H9 (cell line): ENCODE measurements at regions not wholly inside any gene's neighbourhood (a gene's known extent, or its start where the extent isn't known, plus 50 kb on each side); places are given as distances from the start of the nearest gene placed in this dataset.

Experiments
- DNase-seq: peaks from one replicate; pipeline ENCODE4 v3.0.0-alpha.2; 2017
- H2AFZ ChIP-seq: one replicate; pipeline ENCODE4 v1.6.1; 2013; ENCODE audit warnings: mild to moderate bottlenecking, low read length, control low read depth, moderate library complexity
- H2AK5ac ChIP-seq: 2 replicates; pipeline ENCODE4 v1.6.1; 2013; ENCODE audit warnings: low read length, control low read depth, mixed read lengths; ENCODE audit not compliant: insufficient read length
- H2BK120ac ChIP-seq: one replicate; pipeline ENCODE4 v1.6.1; 2013; ENCODE audit warnings: low read depth, mild to moderate bottlenecking, low read length, control low read depth, inconsistent platforms; ENCODE audit not compliant: poor library complexity, severe bottlenecking
- H2BK12ac ChIP-seq: 2 replicates; pipeline ENCODE4 v1.6.1; 2013; ENCODE audit warnings: low read length, control low read depth, mixed read lengths, low read depth; ENCODE audit not compliant: insufficient read length
- H2BK15ac ChIP-seq: 2 replicates; pipeline ENCODE4 v1.6.1; 2013; ENCODE audit warnings: low read depth, low read length, control low read depth
- H2BK20ac ChIP-seq: one replicate; pipeline ENCODE4 v1.6.1; 2013; ENCODE audit warnings: low read depth, mild to moderate bottlenecking, low read length, control low read depth, inconsistent platforms; ENCODE audit not compliant: poor library complexity, severe bottlenecking
- H2BK5ac ChIP-seq: 2 replicates; pipeline ENCODE4 v1.6.1; 2013; ENCODE audit warnings: low read length, control low read depth, mixed read lengths; ENCODE audit not compliant: insufficient read length
- H3K14ac ChIP-seq: 2 replicates; pipeline ENCODE4 v1.6.1; 2013; ENCODE audit warnings: low read length, control low read depth; ENCODE audit not compliant: insufficient read depth
- H3K18ac ChIP-seq: 2 replicates; pipeline ENCODE4 v1.6.1; 2013; ENCODE audit warnings: low read depth, mild to moderate bottlenecking, mixed read lengths, low read length, control low read depth; ENCODE audit not compliant: insufficient read length
- H3K23ac ChIP-seq: 2 replicates; pipeline ENCODE4 v1.6.1; 2013; ENCODE audit warnings: low read length, control low read depth, mixed read lengths, low read depth; ENCODE audit not compliant: insufficient read length
- H3K23me2 ChIP-seq: 2 replicates; pipeline ENCODE4 v1.6.1; 2013; ENCODE audit warnings: low read depth, mild to moderate bottlenecking, mixed read lengths, low read length, control low read depth; ENCODE audit not compliant: insufficient read length, poor library complexity, severe bottlenecking
- H3K27ac ChIP-seq: 2 replicates; pipeline ENCODE4 v1.5.1; 2013; ENCODE audit warnings: low read length, control low read depth, mixed read lengths, low read depth; ENCODE audit not compliant: insufficient read length
- H3K27me3 ChIP-seq: 2 replicates; pipeline ENCODE4 v1.6.1; 2013; ENCODE audit warnings: low read length, control low read depth, inconsistent platforms; ENCODE audit not compliant: insufficient read depth
- H3K4ac ChIP-seq: 2 replicates; pipeline ENCODE4 v1.6.1; 2013; ENCODE audit warnings: low read depth, mild to moderate bottlenecking, control low read depth, inconsistent platforms, low read length, moderate library complexity
- H3K4me1 ChIP-seq: 2 replicates; pipeline ENCODE4 v1.6.1; 2013; ENCODE audit warnings: low read length, control low read depth, inconsistent platforms; ENCODE audit not compliant: insufficient read depth
- H3K4me2 ChIP-seq: 2 replicates; pipeline ENCODE4 v1.6.1; 2013; ENCODE audit warnings: low read length, control low read depth, mixed read lengths; ENCODE audit not compliant: insufficient read length, insufficient read depth
- H3K56ac ChIP-seq: 2 replicates; pipeline ENCODE4 v1.6.1; 2013; ENCODE audit warnings: low read depth, mild to moderate bottlenecking, mixed read lengths, low read length, control low read depth; ENCODE audit not compliant: insufficient read length
- H3K79me1 ChIP-seq: 2 replicates; pipeline ENCODE4 v1.6.1; 2013; ENCODE audit warnings: low read depth, mild to moderate bottlenecking, moderate library complexity, low read length, control low read depth, inconsistent platforms; ENCODE audit not compliant: insufficient read depth, poor library complexity, severe bottlenecking
- H3K79me2 ChIP-seq: 2 replicates; pipeline ENCODE4 v1.6.1; 2013; ENCODE audit warnings: low read length, control low read depth, inconsistent platforms; ENCODE audit not compliant: insufficient read depth
- H3K9ac ChIP-seq: 2 replicates; pipeline ENCODE4 v1.6.1; 2013; ENCODE audit warnings: low read length, control low read depth, mixed read lengths; ENCODE audit not compliant: insufficient read length; ENCODE audit errors: extremely low read depth
- H3K9me3 ChIP-seq: one replicate; pipeline ENCODE4 v1.6.1; 2013; ENCODE audit warnings: low read depth, low read length, inconsistent platforms; ENCODE audit not compliant: control insufficient read depth
- H3T11ph ChIP-seq: one replicate; pipeline ENCODE4 v1.6.1; 2013; ENCODE audit warnings: mild to moderate bottlenecking, low read length, control low read depth, inconsistent platforms
- H4K20me1 ChIP-seq: one replicate; pipeline ENCODE4 v1.6.1; 2013; ENCODE audit not compliant: control insufficient read depth, insufficient read length, insufficient read depth
- H4K5ac ChIP-seq: 2 replicates; pipeline ENCODE4 v1.6.1; 2013; ENCODE audit warnings: low read depth, mild to moderate bottlenecking, mixed read lengths, low read length, control low read depth; ENCODE audit not compliant: insufficient read length
- H4K8ac ChIP-seq: replicated peaks from 2 replicates; pipeline ENCODE4 v1.6.1; 2013; ENCODE audit warnings: low read length, control low read depth, mixed read lengths, low read depth; ENCODE audit not compliant: insufficient read length
- H4K91ac ChIP-seq: 2 replicates; pipeline ENCODE4 v1.6.1; 2013; ENCODE audit warnings: low read depth, mild to moderate bottlenecking, moderate library complexity, mixed read lengths, low read length, control low read depth; ENCODE audit not compliant: insufficient read length
- H3K27ac Mint-ChIP-seq, 3 experiments: 2 replicates in 2 of 3; 3 replicates in 1 of 3; pipeline ENCODE4 v1.8.0; 2020 to 2021; ENCODE audit warnings: mixed read lengths in 3 of 3, mild to moderate bottlenecking in 1 of 3, moderate library complexity in 1 of 3
- H3K27me3 Mint-ChIP-seq: 2 replicates; pipeline ENCODE4 v1.8.0; 2021; ENCODE audit warnings: low read depth, mild to moderate bottlenecking, moderate library complexity, mixed read lengths
- H3K36me3 Mint-ChIP-seq, 3 experiments: 2 replicates in 2 of 3; 3 replicates in 1 of 3; pipeline ENCODE4 v1.8.0; 2020 to 2021; ENCODE audit warnings: low read depth in 3 of 3, mixed read lengths in 3 of 3; ENCODE audit not compliant: insufficient read depth in 1 of 3
- H3K4me1 Mint-ChIP-seq, 2 experiments: 2 replicates each; pipeline ENCODE4 v1.8.0; 2020; ENCODE audit warnings: mixed read lengths in 2 of 2
- H3K4me3 Mint-ChIP-seq, 2 experiments: 2 replicates in 1 of 2; 3 replicates in 1 of 2; pipeline ENCODE4 v1.8.0; 2020 to 2021; ENCODE audit warnings: mild to moderate bottlenecking in 2 of 2, mixed read lengths in 2 of 2, moderate library complexity in 1 of 2
- H3K9me3 Mint-ChIP-seq, 2 experiments: 2 replicates in 1 of 2; 3 replicates in 1 of 2; pipeline ENCODE4 v1.8.0; 2020; ENCODE audit warnings: mild to moderate bottlenecking in 2 of 2, mixed read lengths in 2 of 2, moderate library complexity in 1 of 2
- WGBS: extraction: QIAGEN DNeasy Blood & Tissue Kit; methylation state at CpG from one replicate; pipeline ENCODE4 v1.1.7; 2013; ENCODE audit warnings: missing lambda C conversion rate, low lambda C conversion rate, mixed read lengths; ENCODE audit not compliant: insufficient read length; ENCODE audit errors: extremely low coverage; 5-methylcytosine and 5-hydroxymethylcytosine counted together
- TF ChIP-seq, protein P1 (sequence below): fragments of 200-600 bp; sonication (generic); conservative IDR thresholded peaks from 3 replicates; pipeline ENCODE4 v1.8.0; 2021; ENCODE audit warnings: antibody characterized with exemption, mild to moderate bottlenecking

DNA sequence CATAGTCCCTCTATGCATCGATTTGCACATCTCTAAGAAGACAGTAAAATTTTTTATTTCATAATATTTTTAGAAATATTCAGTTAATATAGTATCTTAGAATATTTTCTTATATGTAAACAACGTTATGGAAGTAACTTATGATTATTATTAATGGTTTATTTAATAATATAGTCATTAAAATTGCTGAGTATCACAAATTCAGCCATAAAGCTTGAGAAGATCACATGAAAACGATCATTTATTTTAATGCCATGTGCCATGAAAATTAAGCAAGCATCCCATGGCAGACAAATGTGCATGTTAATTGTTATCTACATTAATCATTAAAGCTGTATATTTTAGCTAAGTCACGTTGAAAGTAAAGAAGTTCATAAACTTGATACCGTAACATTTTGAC, 907.1 kb downstream of the KCNT2 start:
- DNase-seq = no peak
- Mint-ChIP-seq H3K4me1 (0 out of 4 replicates have a peak, but pooled peaks cover 0 to 3% of the 10 kb centered on the region in 2 experiments), H3K36me3 (no peaks in the 10 kb centered on the region; a peak in 1 of 7 replicates), H3K4me3 (no peak overlapping the region), H3K27ac (no peak overlapping the region), H3K27me3 (no peaks in the 10 kb centered on the region), H3K9me3 (no peaks in the 10 kb centered on the region)
- H3K4me2 ChIP-seq = no peak overlapping the region
- H3K79me1 ChIP-seq = no peaks in the 10 kb centered on the region
- H3K23ac ChIP-seq = no peak overlapping the region
- no peak overlapping the region for H3K9ac ChIP-seq
- no peak overlapping the region for H2AK5ac ChIP-seq
- H4K8ac ChIP-seq = no peak overlapping the region
- H2AFZ ChIP-seq = no peak overlapping the region
- no peak overlapping the region for H2BK120ac ChIP-seq
- no peaks in the 10 kb centered on the region for H3K79me2 ChIP-seq
- no peaks in the 10 kb centered on the region for H3K9me3 ChIP-seq
- H2BK12ac ChIP-seq = no peak overlapping the region
- no peak overlapping the region for H4K5ac ChIP-seq
- H2BK20ac ChIP-seq = no peak overlapping the region
- no peaks in the 10 kb centered on the region for H3K27me3 ChIP-seq
- H3K14ac ChIP-seq = no peak overlapping the region
- no peak overlapping the region for H2BK15ac ChIP-seq
- no peak overlapping the region for H4K91ac ChIP-seq
- WGBS = no CpG with 5 or more reads among the region's 5 CpGs
- no peaks in the 10 kb centered on the region for H3K4me1 ChIP-seq
- H3K18ac ChIP-seq = no peak overlapping the region
- no peaks in the 10 kb centered on the region for H3K23me2 ChIP-seq
- H4K20me1 ChIP-seq = no peaks in the 10 kb centered on the region
- no peak overlapping the region for H3K56ac ChIP-seq
- no peak overlapping the region for H2BK5ac ChIP-seq
- TF ChIP-seq, protein P1, sequence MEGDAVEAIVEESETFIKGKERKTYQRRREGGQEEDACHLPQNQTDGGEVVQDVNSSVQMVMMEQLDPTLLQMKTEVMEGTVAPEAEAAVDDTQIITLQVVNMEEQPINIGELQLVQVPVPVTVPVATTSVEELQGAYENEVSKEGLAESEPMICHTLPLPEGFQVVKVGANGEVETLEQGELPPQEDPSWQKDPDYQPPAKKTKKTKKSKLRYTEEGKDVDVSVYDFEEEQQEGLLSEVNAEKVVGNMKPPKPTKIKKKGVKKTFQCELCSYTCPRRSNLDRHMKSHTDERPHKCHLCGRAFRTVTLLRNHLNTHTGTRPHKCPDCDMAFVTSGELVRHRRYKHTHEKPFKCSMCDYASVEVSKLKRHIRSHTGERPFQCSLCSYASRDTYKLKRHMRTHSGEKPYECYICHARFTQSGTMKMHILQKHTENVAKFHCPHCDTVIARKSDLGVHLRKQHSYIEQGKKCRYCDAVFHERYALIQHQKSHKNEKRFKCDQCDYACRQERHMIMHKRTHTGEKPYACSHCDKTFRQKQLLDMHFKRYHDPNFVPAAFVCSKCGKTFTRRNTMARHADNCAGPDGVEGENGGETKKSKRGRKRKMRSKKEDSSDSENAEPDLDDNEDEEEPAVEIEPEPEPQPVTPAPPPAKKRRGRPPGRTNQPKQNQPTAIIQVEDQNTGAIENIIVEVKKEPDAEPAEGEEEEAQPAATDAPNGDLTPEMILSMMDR = no peak
- H3T11ph ChIP-seq = no peak overlapping the region
- H3K4ac ChIP-seq = no peak overlapping the region
- H3K27ac ChIP-seq = no peak overlapping the region
